Fibroblast of villous mesenchyme (primary cell): ENCODE measurements at regions not wholly inside any gene's neighbourhood (a gene's known extent, or its start where the extent isn't known, plus 50 kb on each side); places are given as distances from the start of the nearest gene placed in this dataset.

Experiments
- DNase-seq: peaks from one replicate; pipeline ENCODE4 v3.0.0-alpha.2; 2010; ENCODE audit warnings: low read depth
- H3K4me3 ChIP-seq: 2 replicates; pipeline ENCODE4 v1.5.1; 2011; ENCODE audit warnings: low read depth, mild to moderate bottlenecking, low read length
- CTCF ChIP-seq: IDR thresholded peaks from 2 replicates; pipeline ENCODE4 v1.5.1; 2012; ENCODE audit warnings: low read depth, mild to moderate bottlenecking, low read length; ENCODE audit not compliant: insufficient read depth

- H3K4me3 ChIP-seq, result no peak overlapping the region
- TF ChIP-seq CTCF, result no peak
- DNase-seq, result no peak
Measured at GRCh38 chr18:51724790-51725721, 527.6 kb upstream of the MEX3C start.

- H3K4me3 ChIP-seq, result no peak overlapping the region
- TF ChIP-seq CTCF, result no peak
- no peak for DNase-seq
Measured at GRCh38 chr18:51726614-51727013, 529.1 kb upstream of the MEX3C start.

GRCh38 chr18:51727780-51728179 lies 530.3 kb upstream of the MEX3C start:
- TF ChIP-seq CTCF, result no peak
- DNase-seq, result no peak
- H3K4me3 ChIP-seq, result no peak overlapping the region

GRCh38 chr18:51731070-51731469 lies 533.6 kb upstream of the MEX3C start:
- H3K4me3 ChIP-seq, result no peak overlapping the region
- TF ChIP-seq CTCF, result no peak
- DNase-seq, result no peak

- TF ChIP-seq CTCF, result no peak
- DNase-seq, result no peak
- H3K4me3 ChIP-seq, result no peak overlapping the region
Measured at GRCh38 chr18:51734576-51734975, 537.1 kb upstream of the MEX3C start.

GRCh38 chr18:51739044-51739666 lies 541.7 kb upstream of the MEX3C start:
- TF ChIP-seq CTCF, result no peak
- no peak for DNase-seq
- no peak overlapping the region for H3K4me3 ChIP-seq
